ENCODE measurements at regions not wholly inside any gene's neighbourhood (a gene's known extent, or its start where the extent isn't known, plus 50 kb on each side); places are given as distances from the start of the nearest gene placed in this dataset.

DNA sequence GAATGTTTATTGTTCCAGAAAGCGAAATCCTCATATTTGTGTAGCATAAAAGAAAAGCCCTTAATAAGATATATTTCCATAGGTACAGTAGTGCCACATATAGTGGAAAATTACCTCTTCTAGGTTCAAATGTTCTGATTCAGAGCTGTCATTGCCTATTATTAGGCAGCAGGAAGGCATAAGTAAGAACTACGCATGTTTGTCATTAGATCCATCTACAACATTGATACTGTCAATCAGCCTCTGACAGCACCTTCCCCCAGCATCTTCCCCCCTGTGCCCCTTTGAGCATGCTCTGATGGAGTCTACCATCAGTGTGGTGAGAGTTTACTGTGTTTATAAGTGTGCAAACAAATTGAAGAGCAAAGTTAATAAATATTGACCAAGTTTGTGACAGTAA, 816.1 kb downstream of the TLE4 start:
- H3K4me3 ChIP-seq (ENCODE audit: low read depth, low read length) = no peak overlapping the region
- H3K27me3 ChIP-seq (ENCODE audit: control insufficient read depth, insufficient read depth, low read length) = no peaks in the 10 kb centered on the region
- TF ChIP-seq, protein P1, sequence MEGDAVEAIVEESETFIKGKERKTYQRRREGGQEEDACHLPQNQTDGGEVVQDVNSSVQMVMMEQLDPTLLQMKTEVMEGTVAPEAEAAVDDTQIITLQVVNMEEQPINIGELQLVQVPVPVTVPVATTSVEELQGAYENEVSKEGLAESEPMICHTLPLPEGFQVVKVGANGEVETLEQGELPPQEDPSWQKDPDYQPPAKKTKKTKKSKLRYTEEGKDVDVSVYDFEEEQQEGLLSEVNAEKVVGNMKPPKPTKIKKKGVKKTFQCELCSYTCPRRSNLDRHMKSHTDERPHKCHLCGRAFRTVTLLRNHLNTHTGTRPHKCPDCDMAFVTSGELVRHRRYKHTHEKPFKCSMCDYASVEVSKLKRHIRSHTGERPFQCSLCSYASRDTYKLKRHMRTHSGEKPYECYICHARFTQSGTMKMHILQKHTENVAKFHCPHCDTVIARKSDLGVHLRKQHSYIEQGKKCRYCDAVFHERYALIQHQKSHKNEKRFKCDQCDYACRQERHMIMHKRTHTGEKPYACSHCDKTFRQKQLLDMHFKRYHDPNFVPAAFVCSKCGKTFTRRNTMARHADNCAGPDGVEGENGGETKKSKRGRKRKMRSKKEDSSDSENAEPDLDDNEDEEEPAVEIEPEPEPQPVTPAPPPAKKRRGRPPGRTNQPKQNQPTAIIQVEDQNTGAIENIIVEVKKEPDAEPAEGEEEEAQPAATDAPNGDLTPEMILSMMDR (IDR thresholded peaks at IDR 0.05; ENCODE audit: insufficient read depth, low read length, poor library complexity, severe bottlenecking) = no peak
- no peaks in the 10 kb centered on the region for H3K36me3 ChIP-seq (ENCODE audit: control insufficient read depth, insufficient read depth, low read length)
- DNase-seq (ENCODE audit: low read depth) = no peak

DNA sequence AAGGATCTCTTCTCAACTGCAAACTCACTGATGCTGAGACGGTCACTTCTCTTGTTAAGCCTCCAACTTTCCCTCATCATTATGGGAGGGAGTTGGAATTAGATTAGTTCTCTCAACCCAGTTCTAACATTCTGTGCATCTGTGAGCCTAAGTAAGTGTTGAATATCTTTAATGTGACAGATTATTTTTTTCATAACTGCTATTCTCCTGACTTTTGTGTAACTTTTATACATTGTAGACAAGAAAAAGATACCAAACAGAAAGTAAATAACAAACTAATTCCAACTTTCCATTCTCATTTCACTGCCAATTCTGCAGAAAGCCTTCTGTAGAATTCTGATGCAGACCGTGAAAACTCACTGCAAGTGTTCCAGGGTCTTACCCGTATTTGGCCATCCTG, 813.5 kb downstream of the TLE4 start:
- no peak for DNase-seq (ENCODE audit: low read depth)
- H3K4me3 ChIP-seq (ENCODE audit: low read depth, low read length) = no peak overlapping the region
- TF ChIP-seq, protein P1 (IDR thresholded peaks at IDR 0.05; ENCODE audit: insufficient read depth, low read length, poor library complexity, severe bottlenecking) = no peak
- H3K36me3 ChIP-seq (ENCODE audit: control insufficient read depth, insufficient read depth, low read length) = no peaks in the 10 kb centered on the region
- H3K27me3 ChIP-seq (ENCODE audit: control insufficient read depth, insufficient read depth, low read length) = no peaks in the 10 kb centered on the region

DNA sequence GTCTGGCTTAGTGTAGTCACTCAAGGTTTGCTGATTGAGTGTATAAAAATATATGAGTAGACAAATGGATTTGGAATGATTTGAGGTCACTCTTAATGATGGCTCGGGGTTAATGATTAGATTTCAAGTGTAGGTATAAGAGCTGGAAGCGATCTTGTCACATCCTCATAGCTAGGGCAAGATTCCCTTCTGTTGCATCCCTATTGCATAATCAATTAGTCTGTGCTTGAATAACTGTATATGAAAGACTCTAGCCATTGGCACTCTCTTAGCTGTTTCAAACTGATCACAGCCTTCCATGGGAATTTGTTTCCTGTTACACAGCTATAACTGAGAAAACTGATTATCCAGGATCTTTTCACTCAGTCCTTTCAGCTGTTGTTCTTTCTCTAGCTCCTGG, 811.6 kb downstream of the TLE4 start:
- Histone ChIP-seq H3K27me3 (ENCODE audit: control insufficient read depth, insufficient read depth, low read length) (no peaks in the 10 kb centered on the region), H3K4me3 (ENCODE audit: low read depth, low read length) (no peak overlapping the region), H3K36me3 (ENCODE audit: control insufficient read depth, insufficient read depth, low read length) (no peaks in the 10 kb centered on the region)
- DNase-seq (ENCODE audit: low read depth) = no peak
- TF ChIP-seq, protein P1 (IDR thresholded peaks at IDR 0.05; ENCODE audit: insufficient read depth, low read length, poor library complexity, severe bottlenecking) = no peak

DNA sequence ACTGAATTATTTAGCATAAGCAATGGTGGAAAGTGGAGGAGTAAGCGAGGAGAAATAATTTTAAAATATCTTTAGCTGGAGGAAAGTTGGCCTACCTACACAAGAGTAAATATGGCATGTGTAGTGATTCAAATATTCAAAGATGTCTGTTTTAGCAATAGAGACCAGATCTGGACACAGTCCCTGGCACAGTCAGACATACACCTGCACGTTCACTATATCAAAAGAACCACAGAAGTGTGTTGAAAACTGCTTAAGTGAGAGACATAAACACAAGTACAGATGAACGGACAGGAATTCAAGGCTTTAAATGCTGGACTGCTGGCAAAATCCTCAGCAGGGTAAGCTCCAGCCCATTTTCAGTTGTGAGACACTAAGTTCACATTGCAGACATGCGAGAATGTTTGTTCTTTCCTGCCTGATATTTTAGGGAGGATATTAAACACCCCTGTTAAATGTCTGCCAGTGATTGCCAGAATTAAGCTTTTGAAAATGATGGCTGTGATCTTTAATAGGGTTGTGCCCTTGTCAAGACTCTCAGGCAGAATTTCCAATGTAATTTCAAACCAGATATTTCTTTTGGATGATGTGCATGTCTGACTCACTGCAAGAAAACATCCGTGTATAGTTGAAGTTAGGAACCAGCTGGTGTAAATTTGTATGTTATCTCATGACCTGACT, 810.6 kb downstream of the TLE4 start:
- H3K4me3 ChIP-seq (ENCODE audit: low read depth, low read length) = no peak overlapping the region
- DNase-seq (ENCODE audit: low read depth) = no peak
- no peaks in the 10 kb centered on the region for H3K27me3 ChIP-seq (ENCODE audit: control insufficient read depth, insufficient read depth, low read length)
- H3K36me3 ChIP-seq (ENCODE audit: control insufficient read depth, insufficient read depth, low read length) = no peaks in the 10 kb centered on the region
- TF ChIP-seq, protein P1 (IDR thresholded peaks at IDR 0.05; ENCODE audit: insufficient read depth, low read length, poor library complexity, severe bottlenecking) = no peak

DNA sequence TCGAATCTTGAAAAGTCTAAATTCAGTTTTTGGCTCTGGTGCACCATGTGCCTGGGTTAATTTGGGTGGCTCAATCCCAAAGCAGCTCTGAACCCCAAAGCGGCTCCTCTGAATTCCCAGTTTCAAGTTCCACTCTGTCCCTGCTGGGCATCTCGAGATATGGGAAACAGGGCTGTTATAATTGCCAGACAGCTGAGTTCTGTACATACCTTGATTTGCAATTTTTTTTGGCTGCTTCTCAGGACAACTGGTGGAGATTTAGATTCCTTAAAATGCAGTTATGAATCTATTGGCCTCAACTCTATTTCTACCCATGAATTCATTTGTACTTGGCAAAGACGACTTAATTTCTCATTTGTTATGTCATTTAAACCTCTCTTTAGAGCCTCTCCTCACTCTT, 808.5 kb downstream of the TLE4 start:
- no peaks in the 10 kb centered on the region for H3K27me3 ChIP-seq (ENCODE audit: control insufficient read depth, insufficient read depth, low read length)
- TF ChIP-seq, protein P1 (IDR thresholded peaks at IDR 0.05; ENCODE audit: insufficient read depth, low read length, poor library complexity, severe bottlenecking) = no peak
- no peaks in the 10 kb centered on the region for H3K36me3 ChIP-seq (ENCODE audit: control insufficient read depth, insufficient read depth, low read length)
- no peak overlapping the region for H3K4me3 ChIP-seq (ENCODE audit: low read depth, low read length)
- DNase-seq (ENCODE audit: low read depth) = no peak

DNA sequence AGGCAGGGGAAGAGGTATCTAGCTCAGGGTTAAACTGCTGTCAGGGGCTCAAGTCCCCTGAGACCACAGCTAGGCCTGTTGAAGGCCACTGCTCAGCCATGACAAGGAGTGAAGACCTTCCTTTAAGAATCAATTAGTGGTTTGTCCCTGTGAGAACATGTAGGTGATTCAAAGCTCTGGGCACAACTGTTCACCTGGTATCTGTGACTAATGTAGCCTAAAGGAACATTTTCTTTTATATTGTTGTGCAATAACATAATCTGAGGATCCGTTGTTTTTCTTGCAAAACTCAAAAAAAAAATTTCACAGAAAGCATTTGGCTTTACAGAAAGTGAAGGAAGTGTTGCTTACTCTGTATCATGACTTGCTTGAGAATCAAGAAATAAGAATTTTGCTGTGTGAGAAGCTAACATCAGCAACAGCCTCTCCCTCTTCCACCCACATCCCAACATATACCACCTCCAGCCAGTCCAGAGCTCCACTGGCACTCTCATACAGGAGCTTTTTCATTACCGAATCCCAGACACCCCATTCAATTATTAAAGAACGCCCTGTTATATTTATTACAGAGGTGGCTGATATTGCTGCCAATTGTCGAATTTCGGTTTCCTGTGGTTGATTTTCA, 807.0 kb downstream of the TLE4 start:
- no peak for DNase-seq (ENCODE audit: low read depth)

More for the DNA sequence above, 807.0 kb downstream of the TLE4 start:
- no peaks in the 10 kb centered on the region for H3K36me3 ChIP-seq (ENCODE audit: control insufficient read depth, insufficient read depth, low read length)
- no peak overlapping the region for H3K4me3 ChIP-seq (ENCODE audit: low read depth, low read length)
- TF ChIP-seq, protein P1 (IDR thresholded peaks at IDR 0.05; ENCODE audit: insufficient read depth, low read length, poor library complexity, severe bottlenecking) = no peak
- H3K27me3 ChIP-seq (ENCODE audit: control insufficient read depth, insufficient read depth, low read length) = no peaks in the 10 kb centered on the region

All from kidney epithelial cell (primary cell).